ENCODE measurements at regions not wholly inside any gene's neighbourhood (a gene's known extent, or its start where the extent isn't known, plus 50 kb on each side); places are given as distances from the start of the nearest gene placed in this dataset.

DNA sequence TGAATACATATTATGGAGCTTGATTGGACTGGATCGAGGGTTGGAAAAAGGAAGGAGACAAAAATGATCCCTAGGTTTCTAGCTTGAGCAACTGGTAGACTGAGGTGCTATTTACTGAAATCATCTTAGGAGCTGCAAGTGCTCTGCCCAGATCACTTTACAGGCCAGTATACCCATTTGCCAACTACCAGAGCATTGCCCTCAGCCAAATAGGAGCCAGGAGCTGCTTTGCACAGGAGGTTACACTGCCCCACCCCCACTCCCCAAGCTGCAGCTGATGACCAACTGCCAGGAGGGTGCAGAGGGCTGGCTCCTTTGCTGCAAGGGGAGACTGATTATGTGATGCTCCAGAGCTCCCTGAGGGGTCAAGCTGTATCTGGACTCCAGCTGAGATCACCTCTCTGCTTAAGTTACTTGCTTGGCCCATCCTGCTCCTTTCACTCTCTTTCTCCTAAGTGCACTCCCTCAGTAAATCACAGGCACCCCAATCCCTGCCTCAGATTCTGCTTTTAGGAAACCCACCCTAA is 275.4 kb downstream of the ZEB1 start:
- no peaks in the 10 kb centered on the region for H3K27me3 ChIP-seq
- H3K9me3 ChIP-seq: no peaks in the 10 kb centered on the region
- no peak overlapping the region for H3K27ac ChIP-seq
- H3K4me1 ChIP-seq: no peaks in the 10 kb centered on the region
- no peaks in the 10 kb centered on the region for H3K36me3 ChIP-seq
- TF ChIP-seq, protein P1, sequence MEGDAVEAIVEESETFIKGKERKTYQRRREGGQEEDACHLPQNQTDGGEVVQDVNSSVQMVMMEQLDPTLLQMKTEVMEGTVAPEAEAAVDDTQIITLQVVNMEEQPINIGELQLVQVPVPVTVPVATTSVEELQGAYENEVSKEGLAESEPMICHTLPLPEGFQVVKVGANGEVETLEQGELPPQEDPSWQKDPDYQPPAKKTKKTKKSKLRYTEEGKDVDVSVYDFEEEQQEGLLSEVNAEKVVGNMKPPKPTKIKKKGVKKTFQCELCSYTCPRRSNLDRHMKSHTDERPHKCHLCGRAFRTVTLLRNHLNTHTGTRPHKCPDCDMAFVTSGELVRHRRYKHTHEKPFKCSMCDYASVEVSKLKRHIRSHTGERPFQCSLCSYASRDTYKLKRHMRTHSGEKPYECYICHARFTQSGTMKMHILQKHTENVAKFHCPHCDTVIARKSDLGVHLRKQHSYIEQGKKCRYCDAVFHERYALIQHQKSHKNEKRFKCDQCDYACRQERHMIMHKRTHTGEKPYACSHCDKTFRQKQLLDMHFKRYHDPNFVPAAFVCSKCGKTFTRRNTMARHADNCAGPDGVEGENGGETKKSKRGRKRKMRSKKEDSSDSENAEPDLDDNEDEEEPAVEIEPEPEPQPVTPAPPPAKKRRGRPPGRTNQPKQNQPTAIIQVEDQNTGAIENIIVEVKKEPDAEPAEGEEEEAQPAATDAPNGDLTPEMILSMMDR (IDR thresholded peaks at IDR 0.05): no peak
- H3K4me3 ChIP-seq: no peak overlapping the region
- DNase-seq: no peak
- no peak overlapping the region for H3K9ac ChIP-seq (ENCODE audit: low read depth in 2 of 2, low read length in 2 of 2)
- intact Hi-C loops (cut with DNase I): no loop called here

DNA sequence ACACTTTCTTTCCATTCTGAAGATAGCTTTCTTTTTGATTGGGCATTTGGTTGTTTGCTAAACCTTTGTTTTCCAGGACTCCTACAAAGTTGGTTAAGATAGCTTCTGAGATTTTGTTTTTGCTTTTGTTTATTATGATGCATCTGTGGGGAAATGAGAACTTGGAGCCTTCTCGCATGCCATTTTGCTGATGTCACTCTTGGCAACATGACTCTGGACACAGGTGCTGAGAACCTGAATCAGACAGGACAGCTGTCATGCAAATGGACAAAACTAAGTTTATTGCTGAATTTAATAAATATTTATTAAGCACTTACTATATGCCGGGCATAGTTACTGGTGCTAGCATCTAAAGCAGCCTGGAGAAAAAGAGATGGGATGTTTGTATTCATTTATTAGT is 274.1 kb downstream of the ZEB1 start:
- H3K9ac ChIP-seq (ENCODE audit: low read depth in 2 of 2, low read length in 2 of 2): no peak overlapping the region
- no peaks in the 10 kb centered on the region for H3K9me3 ChIP-seq
- H3K27me3 ChIP-seq: no peaks in the 10 kb centered on the region
- TF ChIP-seq, protein P1 (IDR thresholded peaks at IDR 0.05): no peak
- H3K4me1 ChIP-seq: no peaks in the 10 kb centered on the region
- intact Hi-C loops (cut with DNase I): no loop called here
- H3K27ac ChIP-seq: no peak overlapping the region
- no peak overlapping the region for H3K4me3 ChIP-seq
- DNase-seq: no peak
- H3K36me3 ChIP-seq: no peaks in the 10 kb centered on the region

DNA sequence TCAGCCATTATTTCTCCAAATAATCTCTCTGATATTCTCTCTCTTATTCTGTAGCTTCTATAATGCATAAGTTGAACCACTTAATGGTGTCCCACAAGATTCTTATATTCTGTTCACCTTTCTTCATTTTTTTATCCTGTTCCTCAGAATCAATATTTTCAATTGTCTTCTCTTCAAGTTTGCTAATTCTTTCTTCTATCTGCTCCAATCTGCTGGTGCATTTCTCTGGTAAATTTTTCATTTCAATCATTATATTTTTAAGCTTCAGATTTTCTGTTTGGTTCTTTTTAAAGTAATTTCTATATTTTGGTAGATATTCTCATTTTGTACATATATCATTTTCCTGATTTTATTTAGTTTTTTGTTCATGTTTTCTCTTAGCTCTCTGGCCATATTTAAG is 272.6 kb downstream of the ZEB1 start:
- no peak overlapping the region for H3K9ac ChIP-seq (ENCODE audit: low read depth in 2 of 2, low read length in 2 of 2)
- H3K9me3 ChIP-seq: no peaks in the 10 kb centered on the region
- no peak for DNase-seq
- no peak overlapping the region for H3K27ac ChIP-seq
- H3K36me3 ChIP-seq: no peaks in the 10 kb centered on the region
- no peak overlapping the region for H3K4me3 ChIP-seq
- intact Hi-C loops (cut with DNase I): no loop called here
- no peaks in the 10 kb centered on the region for H3K4me1 ChIP-seq
- TF ChIP-seq, protein P1 (IDR thresholded peaks at IDR 0.05): no peak
- H3K27me3 ChIP-seq: no peaks in the 10 kb centered on the region

DNA sequence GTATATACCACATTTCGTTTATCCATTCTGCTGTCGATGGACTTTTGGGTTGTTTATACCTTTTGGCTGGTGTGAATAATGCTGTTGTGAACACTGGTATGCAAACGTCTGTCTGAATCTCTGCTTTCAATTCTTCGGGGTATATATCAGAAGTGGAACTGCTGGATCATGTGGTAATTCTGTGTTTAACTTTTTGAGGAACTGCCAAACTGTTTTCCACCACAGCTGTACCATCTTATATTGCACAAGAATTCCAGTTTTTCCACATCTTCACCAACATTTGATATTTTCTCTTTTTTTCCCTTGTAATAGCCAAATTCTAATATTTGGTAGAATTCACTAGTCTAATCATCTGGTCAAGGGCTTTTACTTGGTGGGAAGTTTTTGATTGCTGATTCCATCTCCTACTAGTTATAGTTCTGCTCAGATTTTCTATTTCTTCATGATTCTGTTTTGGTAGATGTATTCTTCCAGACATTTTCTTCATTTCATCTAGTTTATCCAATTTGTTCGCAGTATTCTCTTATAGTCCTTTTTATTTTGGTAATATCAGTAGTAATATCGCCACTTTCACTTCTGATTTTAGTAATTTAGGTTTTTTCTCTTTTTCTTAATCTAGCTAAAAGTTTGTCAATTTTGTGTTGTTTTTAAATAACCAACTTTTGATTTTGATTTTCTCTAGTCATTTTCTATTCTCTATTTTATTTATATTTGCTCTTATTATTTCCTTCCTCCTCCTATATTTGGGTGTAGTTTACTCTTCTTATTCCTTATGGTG is 271.2 kb downstream of the ZEB1 start:
- intact Hi-C loops (cut with DNase I): no loop called here
- Histone ChIP-seq H3K36me3 (no peaks in the 10 kb centered on the region), H3K4me3 (no peak overlapping the region), H3K9ac (ENCODE audit: low read depth in 2 of 2, low read length in 2 of 2) (no peak overlapping the region), H3K27ac (no peak overlapping the region), H3K4me1 (no peaks in the 10 kb centered on the region), H3K9me3 (no peaks in the 10 kb centered on the region), H3K27me3 (no peaks in the 10 kb centered on the region)
- TF ChIP-seq, protein P1 (IDR thresholded peaks at IDR 0.05): no peak
- DNase-seq: no peak

DNA sequence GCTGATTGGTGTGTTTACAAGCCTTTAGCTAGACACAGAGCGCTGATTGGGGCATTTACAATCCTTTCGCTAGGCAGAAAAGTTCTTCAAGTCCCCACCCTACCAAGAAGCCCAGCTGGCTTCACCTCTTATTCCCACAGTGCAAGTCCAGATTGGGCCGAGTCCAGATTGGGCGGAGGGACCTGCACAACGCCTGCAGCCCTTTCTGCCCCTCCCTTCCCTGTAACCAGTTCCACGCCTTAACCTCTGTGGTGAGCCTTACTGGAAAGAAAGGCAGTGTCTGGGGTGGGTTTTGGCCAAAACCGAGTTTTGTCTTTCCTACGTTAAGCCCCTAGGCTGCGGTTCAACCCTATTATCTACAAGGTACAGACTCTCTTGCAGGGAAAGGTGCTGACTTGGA is 268.7 kb downstream of the ZEB1 start:
- intact Hi-C loops (cut with DNase I): no loop called here
- H3K4me1 ChIP-seq: no peaks in the 10 kb centered on the region
- H3K4me3 ChIP-seq: no peak overlapping the region
- no peak for DNase-seq
- H3K36me3 ChIP-seq: no peaks in the 10 kb centered on the region
- H3K27ac ChIP-seq: no peak overlapping the region
- no peak overlapping the region for H3K9ac ChIP-seq (ENCODE audit: low read depth in 2 of 2, low read length in 2 of 2)
- H3K9me3 ChIP-seq: no peaks in the 10 kb centered on the region
- H3K27me3 ChIP-seq: no peaks in the 10 kb centered on the region
- TF ChIP-seq, protein P1 (IDR thresholded peaks at IDR 0.05): no peak

Data from colonic mucosa (tissue), 4 donors.